HUES6 (cell line): ENCODE measurements at regions not wholly inside any gene's neighbourhood (a gene's known extent, or its start where the extent isn't known, plus 50 kb on each side); places are given as distances from the start of the nearest gene placed in this dataset.
"Not testable (repeated sequence)": the region's sequence is repeated elsewhere in the genome, so short reads cannot be mapped to it uniquely, and the experiment has no call there.

Experiments
- H3K27ac ChIP-seq: 2 replicates; pipeline ENCODE4 v1.7.0; 2013; ENCODE audit warnings: low read depth, mild to moderate bottlenecking, low read length, inconsistent platforms
- H3K27me3 ChIP-seq: 2 replicates; pipeline ENCODE4 v1.6.1; 2013; ENCODE audit warnings: low read length; ENCODE audit not compliant: control insufficient read depth, insufficient read depth
- H3K36me3 ChIP-seq: 2 replicates; pipeline ENCODE4 v1.6.1; 2013; ENCODE audit warnings: low read length; ENCODE audit not compliant: control insufficient read depth, insufficient read depth
- H3K4me1 ChIP-seq: 2 replicates; pipeline ENCODE4 v1.6.1; 2013; ENCODE audit warnings: low read length; ENCODE audit not compliant: control insufficient read depth, insufficient read depth
- H3K4me3 ChIP-seq: 2 replicates; pipeline ENCODE4 v1.5.1; 2013; ENCODE audit warnings: low read depth, low read length
- H3K9ac ChIP-seq: one replicate; pipeline ENCODE4 v1.6.1; 2013; ENCODE audit warnings: mild to moderate bottlenecking, low read length
- H3K9me3 ChIP-seq: 2 replicates; pipeline ENCODE4 v1.6.1; 2013; ENCODE audit warnings: low read depth, low read length; ENCODE audit not compliant: control insufficient read depth, insufficient read depth

- H3K9ac ChIP-seq, H3K4me3 ChIP-seq, H3K9me3 ChIP-seq, H3K27ac ChIP-seq, H3K4me1 ChIP-seq, H3K36me3 ChIP-seq, H3K27me3 ChIP-seq: not testable (repeated sequence)
Observed at GRCh38 chr13:20292301-20292700, 60.2 kb upstream of the GJB6 start.

DNA sequence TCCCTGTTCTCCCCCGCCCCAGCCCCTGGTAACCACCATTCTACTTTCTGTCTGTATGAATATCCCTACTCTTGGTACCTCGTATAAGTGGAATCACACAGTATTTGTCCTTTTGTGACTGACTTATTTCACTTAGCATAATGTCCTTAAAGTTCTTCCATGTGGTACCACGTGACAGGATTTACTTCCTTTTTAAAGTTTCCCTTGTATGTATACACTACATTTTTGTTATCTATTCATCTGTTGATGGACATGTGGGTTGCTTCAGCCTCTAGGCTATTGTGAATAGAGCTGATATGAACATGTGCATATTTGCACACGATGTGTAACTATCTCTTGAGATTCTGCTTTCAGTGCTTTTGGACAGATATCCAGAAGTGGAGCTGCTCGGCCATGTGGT is 59.6 kb upstream of the GJB6 start:
- Histone ChIP-seq H3K27me3 (no peaks in the 10 kb centered on the region), H3K4me3 (no peak overlapping the region), H3K27ac (no peak overlapping the region), H3K9me3 (peaks cover 5% of the 10 kb centered on the region; the same call in 1 of the 2 replicates), H3K36me3 (no peaks in the 10 kb centered on the region), H3K4me1 (no peaks in the 10 kb centered on the region), H3K9ac (no peak overlapping the region)

GRCh38 chr13:20291037-20291436 is 58.9 kb upstream of the GJB6 start:
- H3K4me1 ChIP-seq: no peaks in the 10 kb centered on the region
- H3K27ac ChIP-seq: no peak overlapping the region
- H3K36me3 ChIP-seq: no peaks in the 10 kb centered on the region
- H3K9me3 ChIP-seq: peaks cover 11% of the 10 kb centered on the region
- H3K27me3 ChIP-seq: no peaks in the 10 kb centered on the region
- no peak overlapping the region for H3K4me3 ChIP-seq
- no peak overlapping the region for H3K9ac ChIP-seq

- Histone ChIP-seq H3K9ac (no peak overlapping the region), H3K9me3 (peaks cover 32% of the 10 kb centered on the region), H3K4me3 (no peak overlapping the region), H3K27ac (no peak overlapping the region), H3K27me3 (no peaks in the 10 kb centered on the region), H3K4me1 (no peaks in the 10 kb centered on the region), H3K36me3 (no peaks in the 10 kb centered on the region)
Observed at GRCh38 chr13:20288561-20288960, 56.4 kb upstream of the GJB6 start.

DNA sequence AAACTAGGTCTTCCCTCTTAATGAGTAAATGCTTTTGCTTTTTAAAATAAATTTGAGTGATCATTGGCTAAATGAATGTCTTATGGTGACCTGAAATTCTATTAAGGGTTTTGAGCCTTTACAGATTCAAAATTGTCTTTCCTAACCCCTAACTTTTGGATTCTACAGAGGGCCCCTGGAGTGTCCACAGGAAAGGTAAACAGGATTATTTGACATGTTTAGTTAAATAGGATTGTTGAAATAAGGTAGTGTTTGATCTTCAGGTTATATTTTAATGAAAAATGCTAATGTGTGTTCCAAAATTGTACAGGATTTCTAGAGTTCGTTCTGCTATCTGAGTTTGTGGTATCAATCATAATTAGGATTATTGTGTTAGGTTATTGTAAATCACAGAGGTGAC is 55.9 kb upstream of the GJB6 start:
- Histone ChIP-seq H3K4me3 (no peak overlapping the region), H3K27me3 (no peaks in the 10 kb centered on the region), H3K4me1 (no peaks in the 10 kb centered on the region), H3K9ac (no peak overlapping the region), H3K27ac (no peak overlapping the region), H3K36me3 (no peaks in the 10 kb centered on the region), H3K9me3 (peaks cover 36% of the 10 kb centered on the region)

DNA sequence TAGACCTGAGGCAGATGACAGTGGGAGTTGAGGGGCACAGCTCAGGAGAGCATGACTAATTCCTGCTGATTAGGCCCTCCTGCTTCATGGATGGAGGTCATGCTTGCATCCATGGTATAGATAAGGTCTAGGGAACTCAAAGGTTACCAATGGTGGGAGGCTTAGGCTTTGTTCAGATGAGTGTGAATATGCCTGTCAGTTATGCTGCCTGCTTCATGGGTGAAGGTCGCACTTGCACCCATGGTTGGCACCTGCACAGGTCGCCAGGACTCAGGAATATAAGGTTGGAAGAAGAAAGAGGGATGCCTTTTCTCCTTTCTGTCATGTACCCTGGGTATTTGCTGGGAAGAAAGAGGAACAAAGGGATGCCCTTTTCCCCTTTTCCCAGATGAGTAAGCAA is 53.4 kb upstream of the GJB6 start:
- Histone ChIP-seq H3K36me3 (no peaks in the 10 kb centered on the region), H3K27me3 (no peaks in the 10 kb centered on the region), H3K9me3 (peaks cover 39% of the 10 kb centered on the region), H3K4me3 (no peak overlapping the region), H3K27ac (no peak overlapping the region), H3K4me1 (no peaks in the 10 kb centered on the region), H3K9ac (no peak overlapping the region)
